Central memory CD8-positive, alpha-beta T cell (primary cell): ENCODE measurements at regions not wholly inside any gene's neighbourhood (a gene's known extent, or its start where the extent isn't known, plus 50 kb on each side); places are given as distances from the start of the nearest gene placed in this dataset.
"Not testable (repeated sequence)": the region's sequence is repeated elsewhere in the genome, so short reads cannot be mapped to it uniquely, and the experiment has no call there.

ENCODE experiments used
- ATAC-seq: fragments of 150-1000 bp; cut with Tn5 transposase; replicated peaks from 2 replicates; pipeline ENCODE4 v1.10.0; 2022; ENCODE audit warnings: mild to moderate bottlenecking, moderate FRiP score, moderate number of reproducible peaks; ENCODE audit not compliant: poor library complexity, severe bottlenecking; ENCODE audit errors: extremely low read depth
- DNase-seq, 2 donors: peaks; one replicate each; pipeline ENCODE4 v3.0.0; 2021; ENCODE audit warnings: low spot score in 2 of 2
- H3K27ac Mint-ChIP-seq: one replicate; pipeline ENCODE4 v1.8.0; 2022; ENCODE audit warnings: low read depth, mild to moderate bottlenecking, moderate library complexity, mixed read lengths
- H3K27me3 Mint-ChIP-seq: one replicate; pipeline ENCODE4 v1.8.0; 2022; ENCODE audit warnings: mixed read lengths
- H3K36me3 Mint-ChIP-seq: one replicate; pipeline ENCODE4 v1.8.0; 2022; ENCODE audit warnings: mild to moderate bottlenecking, moderate library complexity, mixed read lengths; ENCODE audit not compliant: insufficient read depth
- H3K4me1 Mint-ChIP-seq: one replicate; pipeline ENCODE4 v1.8.0; 2022; ENCODE audit warnings: mixed read lengths
- H3K4me3 Mint-ChIP-seq: one replicate; pipeline ENCODE4 v1.8.0; 2022; ENCODE audit warnings: mild to moderate bottlenecking, moderate library complexity, mixed read lengths
- H3K9me3 Mint-ChIP-seq: one replicate; pipeline ENCODE4 v1.8.0; 2022; ENCODE audit warnings: mixed read lengths

GRCh38 chr20:53859009-53859408, 211.4 kb downstream of the BCAS1 start:
- not testable (repeated sequence) for ATAC-seq, H3K27ac Mint-ChIP-seq, H3K27me3 Mint-ChIP-seq, H3K36me3 Mint-ChIP-seq, H3K9me3 Mint-ChIP-seq, H3K4me3 Mint-ChIP-seq, DNase-seq
- peaks cover 20% of the 10 kb centered on the region for H3K4me1 Mint-ChIP-seq

DNA sequence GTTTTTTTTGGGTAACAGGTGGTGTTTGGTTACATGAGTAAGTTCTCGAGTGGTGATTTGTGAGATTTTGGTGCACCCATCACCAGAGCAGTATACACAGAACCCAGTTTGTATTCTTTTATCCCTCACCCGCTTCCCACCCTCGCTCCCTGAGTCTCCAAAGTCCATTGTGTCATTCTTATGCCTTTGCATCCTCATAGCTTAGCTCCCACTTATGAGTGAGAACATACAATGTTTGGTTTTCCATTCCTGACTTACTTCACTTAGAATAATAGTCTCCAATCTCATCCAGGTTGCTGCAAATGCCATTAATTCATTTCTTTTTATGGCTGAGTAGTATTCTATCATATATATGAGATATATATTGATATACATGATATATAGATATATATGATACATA, 211.9 kb downstream of the BCAS1 start:
- not testable (repeated sequence) for H3K9me3 Mint-ChIP-seq, ATAC-seq, H3K27me3 Mint-ChIP-seq, H3K4me3 Mint-ChIP-seq, H3K27ac Mint-ChIP-seq, DNase-seq, H3K36me3 Mint-ChIP-seq
- H3K4me1 Mint-ChIP-seq: peaks cover 20% of the 10 kb centered on the region

DNA sequence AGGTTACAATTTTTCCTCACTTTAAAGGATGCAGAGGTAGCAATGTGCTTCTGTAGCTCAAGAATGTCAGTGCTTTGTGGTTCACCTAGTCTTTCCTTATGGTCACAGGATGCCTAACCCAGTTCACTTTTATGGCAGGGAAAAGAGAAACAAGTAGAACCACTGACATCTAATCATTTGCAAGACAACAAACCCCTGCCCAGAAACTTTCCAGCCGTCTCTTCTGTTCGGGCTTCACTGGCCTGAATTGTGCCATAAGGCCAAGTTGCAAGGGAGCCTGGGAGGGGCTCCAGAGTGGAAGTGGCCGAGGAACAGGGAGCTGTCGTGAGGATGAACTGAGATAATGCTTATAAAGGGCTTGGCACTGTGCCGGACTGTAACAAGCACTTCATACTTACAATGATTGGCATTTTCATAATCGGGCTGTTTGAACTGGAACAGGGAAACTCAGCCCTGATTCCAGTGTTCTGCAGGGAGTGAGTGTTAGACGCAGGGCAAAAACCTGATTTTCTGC, 212.6 kb downstream of the BCAS1 start:
- DNase-seq (no peak), ATAC-seq (no peak)
- H3K27ac Mint-ChIP-seq: no peak overlapping the region
- H3K27me3 Mint-ChIP-seq: no peaks in the 10 kb centered on the region
- peaks cover 2% of the 10 kb centered on the region for H3K36me3 Mint-ChIP-seq
- H3K4me3 Mint-ChIP-seq: no peak overlapping the region
- H3K4me1 Mint-ChIP-seq: peaks cover 18% of the 10 kb centered on the region
- H3K9me3 Mint-ChIP-seq: no peaks in the 10 kb centered on the region

- H3K36me3 Mint-ChIP-seq: peaks cover 4% of the 10 kb centered on the region
- H3K27ac Mint-ChIP-seq: peak overlapping the region; percentile 69
- H3K4me3 Mint-ChIP-seq: no peak overlapping the region
- no peaks in the 10 kb centered on the region for H3K27me3 Mint-ChIP-seq
- H3K4me1 Mint-ChIP-seq: peaks cover 15% of the 10 kb centered on the region
- DNase-seq (no peak), ATAC-seq (no peak)
- no peaks in the 10 kb centered on the region for H3K9me3 Mint-ChIP-seq
Observed at GRCh38 chr20:53856300-53857295, 213.8 kb downstream of the BCAS1 start.

GRCh38 chr20:53855733-53856132, 214.7 kb downstream of the BCAS1 start:
- ATAC-seq: no peak
- peaks cover 4% of the 10 kb centered on the region for H3K36me3 Mint-ChIP-seq

DNA sequence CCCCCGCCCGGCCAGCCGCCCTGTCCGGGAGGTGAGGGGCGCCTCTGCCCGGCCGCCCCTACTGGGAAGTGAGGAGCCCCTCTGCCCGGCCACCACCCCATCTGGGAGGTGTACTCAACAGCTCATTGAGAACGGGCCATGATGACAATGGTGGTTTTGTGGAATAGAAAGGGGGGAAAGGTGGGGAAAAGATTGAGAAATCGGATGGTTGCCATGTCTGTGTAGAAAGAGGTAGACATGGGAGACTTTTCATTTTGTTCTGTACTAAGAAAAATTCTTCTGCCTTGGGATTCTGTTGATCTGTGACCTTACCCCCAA, 215.8 kb downstream of the BCAS1 start:
- not testable (repeated sequence) for H3K36me3 Mint-ChIP-seq, H3K9me3 Mint-ChIP-seq, H3K27ac Mint-ChIP-seq, H3K4me3 Mint-ChIP-seq, DNase-seq, H3K27me3 Mint-ChIP-seq, ATAC-seq
- H3K4me1 Mint-ChIP-seq: peaks cover 15% of the 10 kb centered on the region

More at GRCh38 chr20:53855733-53856132, 214.7 kb downstream of the BCAS1 start:
- Mint-ChIP-seq H3K4me3 (no peak overlapping the region), H3K27ac (peak overlapping the region; percentile 69), H3K4me1 (peaks cover 15% of the 10 kb centered on the region), H3K9me3 (no peaks in the 10 kb centered on the region), H3K27me3 (no peaks in the 10 kb centered on the region)
- no peak for DNase-seq

GRCh38 chr20:53853111-53853713, 217.2 kb downstream of the BCAS1 start:
- ATAC-seq (no peak), DNase-seq (no peak)
- H3K4me1 Mint-ChIP-seq: peaks cover 19% of the 10 kb centered on the region
- H3K4me3 Mint-ChIP-seq: no peak overlapping the region
- H3K9me3 Mint-ChIP-seq: no peaks in the 10 kb centered on the region
- H3K27me3 Mint-ChIP-seq: no peaks in the 10 kb centered on the region
- H3K36me3 Mint-ChIP-seq: peaks cover 10% of the 10 kb centered on the region
- no peak overlapping the region for H3K27ac Mint-ChIP-seq

DNA sequence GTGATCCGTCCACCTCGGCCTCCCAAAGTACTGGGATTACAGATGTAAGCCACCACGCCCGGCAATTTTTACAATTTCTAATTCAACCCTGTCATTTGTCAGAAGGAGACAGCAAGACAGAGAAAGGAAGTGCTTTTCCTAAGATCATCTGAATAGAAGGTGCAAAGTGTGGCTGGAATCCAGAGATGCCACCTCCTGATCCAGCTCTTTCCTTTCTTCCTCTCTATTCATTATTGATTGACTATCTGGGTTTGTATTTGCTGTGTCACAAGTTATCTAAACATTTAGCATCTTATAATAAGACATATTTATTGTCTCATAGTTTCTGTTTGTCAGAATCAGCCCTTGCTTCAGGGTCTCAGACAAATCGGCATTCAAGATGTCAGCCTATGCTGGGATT, 217.7 kb downstream of the BCAS1 start:
- peaks cover 11% of the 10 kb centered on the region for H3K36me3 Mint-ChIP-seq
- H3K9me3 Mint-ChIP-seq: no peaks in the 10 kb centered on the region
- ATAC-seq (no peak), DNase-seq (no peak)
- no peak overlapping the region for H3K4me3 Mint-ChIP-seq
- peaks cover 21% of the 10 kb centered on the region for H3K4me1 Mint-ChIP-seq
- H3K27me3 Mint-ChIP-seq: no peaks in the 10 kb centered on the region
- no peak overlapping the region for H3K27ac Mint-ChIP-seq

- no peak for DNase-seq
Observed at GRCh38 chr20:53852014-53852413, 218.4 kb downstream of the BCAS1 start.

DNA sequence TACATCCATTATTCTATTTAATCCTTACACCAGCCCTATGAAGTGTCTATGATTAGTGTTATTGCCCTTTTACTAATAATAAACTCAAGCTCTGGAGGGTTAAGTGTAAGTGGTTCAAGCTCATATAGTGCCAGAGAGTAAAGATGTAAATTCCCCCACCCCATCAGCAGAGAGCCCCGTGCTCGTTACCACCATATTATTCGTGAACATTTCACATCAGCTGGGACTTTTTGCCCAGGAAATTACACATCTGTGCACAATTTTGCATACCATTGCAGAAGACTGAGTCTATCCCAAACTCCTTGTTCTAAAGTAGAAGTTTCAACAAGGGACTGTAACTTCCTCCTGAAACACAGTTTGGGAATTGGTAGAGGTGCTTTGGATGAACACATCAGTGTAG, 220.1 kb downstream of the BCAS1 start:
- Mint-ChIP-seq H3K4me3 (no peak overlapping the region), H3K27me3 (no peaks in the 10 kb centered on the region), H3K9me3 (no peaks in the 10 kb centered on the region), H3K27ac (no peak overlapping the region), H3K36me3 (peaks cover 11% of the 10 kb centered on the region), H3K4me1 (peaks cover 28% of the 10 kb centered on the region)
- DNase-seq (no peak), ATAC-seq (no peak)

More at GRCh38 chr20:53852014-53852413, 218.4 kb downstream of the BCAS1 start:
- H3K4me3 Mint-ChIP-seq: no peak overlapping the region
- peaks cover 24% of the 10 kb centered on the region for H3K4me1 Mint-ChIP-seq
- no peak overlapping the region for H3K27ac Mint-ChIP-seq
- no peaks in the 10 kb centered on the region for H3K27me3 Mint-ChIP-seq
- no peak for ATAC-seq
- H3K9me3 Mint-ChIP-seq: no peaks in the 10 kb centered on the region
- H3K36me3 Mint-ChIP-seq: peaks cover 11% of the 10 kb centered on the region

DNA sequence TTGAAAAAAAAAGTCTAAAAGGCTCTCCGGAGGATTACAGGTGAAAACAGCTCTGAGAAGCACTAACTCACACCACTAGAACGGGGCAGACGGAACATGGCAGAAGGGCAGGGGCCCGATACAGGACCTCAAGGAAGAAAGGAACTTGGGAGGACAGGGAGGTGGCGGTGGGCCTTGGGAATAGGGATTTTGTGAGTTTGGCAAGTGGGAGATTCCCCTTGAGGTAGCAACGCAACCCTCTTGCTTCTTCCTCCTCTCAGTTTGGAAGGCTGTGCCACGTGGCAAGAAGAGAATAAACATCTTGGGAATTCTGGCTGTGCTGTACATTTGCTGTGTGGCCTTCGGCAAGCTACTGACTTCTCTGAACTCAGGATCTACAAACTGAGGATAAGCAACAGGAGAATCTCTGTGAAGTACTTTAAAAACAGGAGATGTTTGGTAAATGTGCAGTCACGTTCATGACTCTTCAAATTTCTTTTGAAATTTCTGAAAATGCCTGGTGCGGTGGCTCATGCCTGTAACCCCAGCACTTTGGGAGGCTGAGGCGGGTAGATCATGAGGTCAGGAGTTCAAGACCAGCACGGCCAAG, 220.8 kb downstream of the BCAS1 start:
- Mint-ChIP-seq H3K27ac (peak overlapping the region; percentile 70), H3K4me1 (peaks cover 33% of the 10 kb centered on the region), H3K4me3 (no peak overlapping the region), H3K9me3 (no peaks in the 10 kb centered on the region), H3K27me3 (no peaks in the 10 kb centered on the region), H3K36me3 (peaks cover 9% of the 10 kb centered on the region)
- ATAC-seq: no peak
- no peak for DNase-seq

DNA sequence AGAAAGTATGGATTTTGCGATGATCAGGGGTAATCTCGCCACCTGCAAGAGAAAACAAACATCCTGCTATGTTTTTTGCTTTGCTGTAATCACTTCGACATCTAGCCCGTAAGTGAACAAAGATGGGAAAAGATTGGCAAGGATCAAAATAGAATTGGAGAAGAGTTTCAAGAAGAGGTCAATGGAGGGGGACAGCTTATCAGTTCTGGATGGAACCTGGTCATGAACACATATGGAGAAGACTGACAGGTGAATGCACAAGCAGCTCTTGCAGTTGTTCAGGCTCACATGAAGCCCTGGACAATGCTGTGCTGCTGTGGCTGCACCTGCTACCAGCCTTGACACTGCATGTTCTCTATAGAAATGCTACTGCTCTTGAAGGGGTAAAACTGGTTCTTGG, 222.1 kb downstream of the BCAS1 start:
- H3K9me3 Mint-ChIP-seq: no peaks in the 10 kb centered on the region
- ATAC-seq (no peak), DNase-seq (no peak)
- H3K4me1 Mint-ChIP-seq: peaks cover 40% of the 10 kb centered on the region
- no peak overlapping the region for H3K27ac Mint-ChIP-seq
- H3K36me3 Mint-ChIP-seq: peaks cover 11% of the 10 kb centered on the region
- no peak overlapping the region for H3K4me3 Mint-ChIP-seq
- no peaks in the 10 kb centered on the region for H3K27me3 Mint-ChIP-seq
